ENCODE measurements at regions not wholly inside any gene's neighbourhood (a gene's known extent, or its start where the extent isn't known, plus 50 kb on each side); places are given as distances from the start of the nearest gene placed in this dataset.

- TF ChIP-seq CTCF (IDR thresholded peaks at IDR 0.05) (no peak), EP300 (IDR thresholded peaks at IDR 0.05) (no peak), POLR2A (IDR thresholded peaks at IDR 0.05) (no peak)
Observed at GRCh38 chr3:172577987-172578570, 54.8 kb upstream of the TNFSF10 start.
